ENCODE measurements at regions not wholly inside any gene's neighbourhood (a gene's known extent, or its start where the extent isn't known, plus 50 kb on each side); places are given as distances from the start of the nearest gene placed in this dataset.

DNA sequence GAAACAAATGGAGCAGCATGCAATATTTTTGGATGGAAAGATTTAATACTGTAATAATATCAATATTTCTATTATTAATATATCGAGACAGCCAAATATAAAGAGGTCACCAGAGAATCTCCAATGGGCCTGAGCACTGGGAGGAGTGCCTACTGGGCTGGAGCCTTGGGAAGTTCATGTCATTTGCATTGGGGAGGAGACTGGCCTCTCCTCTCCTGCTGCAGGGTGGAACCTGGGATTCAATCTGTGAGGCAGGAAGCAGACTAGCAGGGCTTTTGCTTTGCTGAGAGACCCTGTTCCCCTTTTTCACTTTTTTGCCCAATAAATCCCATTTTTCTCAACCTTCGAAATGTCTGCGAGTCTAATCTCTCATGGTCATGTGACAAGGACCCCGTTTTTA is 390.6 kb upstream of the CYRIA start:
- DNase-seq (no peak), ATAC-seq (ENCODE audit: low FRiP score) (no peak)
- H3K9me3 ChIP-seq (ENCODE audit: control insufficient read depth, low read length) = peaks cover 2% of the 10 kb centered on the region
- H3K4me3 ChIP-seq (ENCODE audit: low read length in 2 of 2) = no peak overlapping the region
- intact Hi-C loops (cut with DNase I) = no loop called here
- no peak overlapping the region for H3K27ac ChIP-seq (ENCODE audit: low read depth in 1 of 2, low read length in 2 of 2)
- H3K4me1 ChIP-seq (ENCODE audit: control insufficient read depth in 1 of 2, insufficient read depth in 2 of 2, low read length in 2 of 2) = no peaks in the 10 kb centered on the region
- no peaks in the 10 kb centered on the region for H3K36me3 ChIP-seq (ENCODE audit: control insufficient read depth in 1 of 2, insufficient read depth in 2 of 2, low read length in 1 of 2)
- H3K27me3 ChIP-seq (ENCODE audit: control insufficient read depth in 1 of 2, insufficient read depth in 2 of 2, low read length in 1 of 2) = peaks cover 0 to 2% of the 10 kb centered on the region in 2 donors
- WGBS, 2 donors = 71 to 75% methylated on average over 4 of the region's 4 CpGs

- Histone ChIP-seq H3K27ac (ENCODE audit: low read depth in 1 of 2, low read length in 2 of 2) (no peak overlapping the region), H3K4me3 (ENCODE audit: low read length in 2 of 2) (no peak overlapping the region), H3K36me3 (ENCODE audit: control insufficient read depth in 1 of 2, insufficient read depth in 2 of 2, low read length in 1 of 2) (no peaks in the 10 kb centered on the region), H3K4me1 (ENCODE audit: control insufficient read depth in 1 of 2, insufficient read depth in 2 of 2, low read length in 2 of 2) (no peaks in the 10 kb centered on the region), H3K9me3 (ENCODE audit: control insufficient read depth, low read length) (peaks cover 2% of the 10 kb centered on the region), H3K27me3 (ENCODE audit: control insufficient read depth in 1 of 2, insufficient read depth in 2 of 2, low read length in 1 of 2) (no peaks in the 10 kb centered on the region)
- intact Hi-C loops (cut with DNase I) = no loop called here
- no peak for DNase-seq
- WGBS, 2 donors = 93 to 96% methylated on average over 5 of the region's 5 CpGs
- no peak for ATAC-seq (ENCODE audit: low FRiP score)
Measured at GRCh38 chr2:17052001-17052400, 386.4 kb upstream of the CYRIA start.

GRCh38 chr2:17051538-17051937 is 385.9 kb upstream of the CYRIA start:
- Histone ChIP-seq H3K4me1 (ENCODE audit: control insufficient read depth in 1 of 2, insufficient read depth in 2 of 2, low read length in 2 of 2) (no peaks in the 10 kb centered on the region), H3K36me3 (ENCODE audit: control insufficient read depth in 1 of 2, insufficient read depth in 2 of 2, low read length in 1 of 2) (no peaks in the 10 kb centered on the region), H3K4me3 (ENCODE audit: low read length in 2 of 2) (no peak overlapping the region), H3K27ac (ENCODE audit: low read depth in 1 of 2, low read length in 2 of 2) (no peak overlapping the region), H3K27me3 (ENCODE audit: control insufficient read depth in 1 of 2, insufficient read depth in 2 of 2, low read length in 1 of 2) (no peaks in the 10 kb centered on the region), H3K9me3 (ENCODE audit: control insufficient read depth, low read length) (peaks cover 2% of the 10 kb centered on the region)
- intact Hi-C loops (cut with DNase I) = no loop called here
- ATAC-seq (ENCODE audit: low FRiP score) = no peak
- no peak for DNase-seq

DNA sequence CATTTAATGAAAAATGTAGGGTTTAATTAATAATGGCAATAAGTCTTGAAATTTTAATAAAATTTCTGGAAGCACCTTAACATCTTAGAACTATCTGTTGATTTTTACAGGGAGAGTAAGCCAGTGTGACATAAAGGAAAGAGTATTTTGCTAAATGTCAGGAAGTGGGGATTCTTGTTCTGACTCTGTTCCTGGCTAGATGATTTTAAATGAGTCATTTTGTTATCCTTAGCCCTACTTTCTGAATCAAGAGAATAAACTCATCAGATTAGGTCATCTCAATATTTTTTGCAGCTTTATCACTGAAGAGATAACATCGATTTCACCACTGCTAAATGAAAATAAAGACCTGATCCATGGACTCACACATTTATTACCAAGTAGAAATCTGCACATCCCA is 377.5 kb upstream of the CYRIA start:
- intact Hi-C loops (cut with DNase I) = no loop called here
- Histone ChIP-seq H3K9me3 (ENCODE audit: control insufficient read depth, low read length) (no peaks in the 10 kb centered on the region), H3K4me1 (ENCODE audit: control insufficient read depth in 1 of 2, insufficient read depth in 2 of 2, low read length in 2 of 2) (no peaks in the 10 kb centered on the region), H3K4me3 (ENCODE audit: low read length in 2 of 2) (no peak overlapping the region), H3K27me3 (ENCODE audit: control insufficient read depth in 1 of 2, insufficient read depth in 2 of 2, low read length in 1 of 2) (no peaks in the 10 kb centered on the region), H3K27ac (ENCODE audit: low read depth in 1 of 2, low read length in 2 of 2) (no peak overlapping the region), H3K36me3 (ENCODE audit: control insufficient read depth in 1 of 2, insufficient read depth in 2 of 2, low read length in 1 of 2) (no peaks in the 10 kb centered on the region)
- DNase-seq (no peak), ATAC-seq (ENCODE audit: low FRiP score) (peak; percentile 48)
- 52 to 67% methylated on average over 1 of the region's 1 CpG for WGBS, 2 donors

- intact Hi-C loops (cut with DNase I) = no loop called here
- no peaks in the 10 kb centered on the region for H3K36me3 ChIP-seq (ENCODE audit: control insufficient read depth in 1 of 2, insufficient read depth in 2 of 2, low read length in 1 of 2)
- no peak overlapping the region for H3K4me3 ChIP-seq (ENCODE audit: low read length in 2 of 2)
- H3K27ac ChIP-seq (ENCODE audit: low read depth in 1 of 2, low read length in 2 of 2) = no peak overlapping the region
- 80 to 82% methylated on average over 5 of the region's 5 CpGs for WGBS, 2 donors
- no peaks in the 10 kb centered on the region for H3K27me3 ChIP-seq (ENCODE audit: control insufficient read depth in 1 of 2, insufficient read depth in 2 of 2, low read length in 1 of 2)
- no peak for DNase-seq
- ATAC-seq (ENCODE audit: low FRiP score) = no peak
- H3K4me1 ChIP-seq (ENCODE audit: control insufficient read depth in 1 of 2, insufficient read depth in 2 of 2, low read length in 2 of 2) = no peaks in the 10 kb centered on the region
- H3K9me3 ChIP-seq (ENCODE audit: control insufficient read depth, low read length) = no peaks in the 10 kb centered on the region
Measured at GRCh38 chr2:17036361-17036760, 370.7 kb upstream of the CYRIA start.

DNA sequence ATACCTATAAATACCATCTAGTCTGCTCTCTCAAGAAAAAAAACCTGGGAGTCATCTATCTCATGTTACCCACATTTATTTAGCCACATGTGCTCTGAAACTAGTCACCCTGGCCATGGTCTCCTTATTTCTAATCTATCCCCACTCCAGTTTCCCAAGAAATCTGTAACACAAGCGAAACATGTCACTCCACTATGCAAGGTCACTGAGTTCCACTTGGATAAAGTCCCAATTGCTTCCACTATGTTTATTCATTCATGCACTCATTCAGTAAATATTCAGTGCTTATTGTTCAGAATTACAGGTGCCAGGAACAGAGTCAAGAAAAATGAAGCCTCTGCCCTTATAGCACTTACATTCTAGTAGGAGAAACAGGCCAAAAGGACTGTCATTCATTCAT is 369.4 kb upstream of the CYRIA start:
- no peak overlapping the region for H3K4me3 ChIP-seq (ENCODE audit: low read length in 2 of 2)
- no peak overlapping the region for H3K27ac ChIP-seq (ENCODE audit: low read depth in 1 of 2, low read length in 2 of 2)
- ATAC-seq (ENCODE audit: low FRiP score) = no peak
- H3K36me3 ChIP-seq (ENCODE audit: control insufficient read depth in 1 of 2, insufficient read depth in 2 of 2, low read length in 1 of 2) = no peaks in the 10 kb centered on the region
- no peaks in the 10 kb centered on the region for H3K27me3 ChIP-seq (ENCODE audit: control insufficient read depth in 1 of 2, insufficient read depth in 2 of 2, low read length in 1 of 2)
- H3K9me3 ChIP-seq (ENCODE audit: control insufficient read depth, low read length) = no peaks in the 10 kb centered on the region
- WGBS, 2 donors = 43 to 65% methylated on average over 1 of the region's 1 CpG
- intact Hi-C loops (cut with DNase I) = no loop called here
- no peak for DNase-seq
- H3K4me1 ChIP-seq (ENCODE audit: control insufficient read depth in 1 of 2, insufficient read depth in 2 of 2, low read length in 2 of 2) = no peaks in the 10 kb centered on the region

DNA sequence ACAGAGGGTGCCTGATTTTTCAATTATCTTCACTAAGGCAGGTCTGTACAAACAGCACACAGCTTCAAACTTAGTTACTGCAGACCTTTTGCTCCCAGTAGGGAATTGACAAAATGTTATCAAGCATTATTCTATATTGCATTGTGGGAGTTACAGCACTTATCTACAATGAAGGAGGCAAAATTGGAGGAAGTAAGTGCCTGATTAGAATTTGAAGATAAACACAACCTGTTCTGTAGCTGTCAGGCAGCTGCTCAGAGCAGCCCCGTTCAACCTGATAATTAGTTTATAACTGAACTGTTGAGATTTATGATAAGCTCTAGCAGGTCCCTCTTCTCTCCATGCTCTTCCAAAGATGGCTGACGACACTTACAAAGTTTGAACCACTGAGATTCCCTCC is 364.4 kb upstream of the CYRIA start:
- no peak overlapping the region for H3K27ac ChIP-seq (ENCODE audit: low read depth in 1 of 2, low read length in 2 of 2)
- 50 to 55% methylated on average over 2 of the region's 2 CpGs for WGBS, 2 donors
- no peaks in the 10 kb centered on the region for H3K27me3 ChIP-seq (ENCODE audit: control insufficient read depth in 1 of 2, insufficient read depth in 2 of 2, low read length in 1 of 2)
- H3K9me3 ChIP-seq (ENCODE audit: control insufficient read depth, low read length) = no peaks in the 10 kb centered on the region
- H3K4me1 ChIP-seq (ENCODE audit: control insufficient read depth in 1 of 2, insufficient read depth in 2 of 2, low read length in 2 of 2) = no peaks in the 10 kb centered on the region
- H3K36me3 ChIP-seq (ENCODE audit: control insufficient read depth in 1 of 2, insufficient read depth in 2 of 2, low read length in 1 of 2) = no peaks in the 10 kb centered on the region
- DNase-seq (no peak), ATAC-seq (ENCODE audit: low FRiP score) (no peak)
- H3K4me3 ChIP-seq (ENCODE audit: low read length in 2 of 2) = no peak overlapping the region
- intact Hi-C loops (cut with DNase I) = no loop called here

GRCh38 chr2:17012297-17012696 is 346.7 kb upstream of the CYRIA start:
- WGBS, 2 donors = 33 to 35% methylated on average over 3 of the region's 3 CpGs
- Histone ChIP-seq H3K4me1 (ENCODE audit: control insufficient read depth in 1 of 2, insufficient read depth in 2 of 2, low read length in 2 of 2) (no peaks in the 10 kb centered on the region), H3K4me3 (ENCODE audit: low read length in 2 of 2) (no peak overlapping the region), H3K9me3 (ENCODE audit: control insufficient read depth, low read length) (no peaks in the 10 kb centered on the region), H3K27me3 (ENCODE audit: control insufficient read depth in 1 of 2, insufficient read depth in 2 of 2, low read length in 1 of 2) (no peaks in the 10 kb centered on the region), H3K36me3 (ENCODE audit: control insufficient read depth in 1 of 2, insufficient read depth in 2 of 2, low read length in 1 of 2) (no peaks in the 10 kb centered on the region), H3K27ac (ENCODE audit: low read depth in 1 of 2, low read length in 2 of 2) (no peak overlapping the region)
- DNase-seq (no peak), ATAC-seq (ENCODE audit: low FRiP score) (no peak)
- intact Hi-C loops (cut with DNase I) = no loop called here

DNA sequence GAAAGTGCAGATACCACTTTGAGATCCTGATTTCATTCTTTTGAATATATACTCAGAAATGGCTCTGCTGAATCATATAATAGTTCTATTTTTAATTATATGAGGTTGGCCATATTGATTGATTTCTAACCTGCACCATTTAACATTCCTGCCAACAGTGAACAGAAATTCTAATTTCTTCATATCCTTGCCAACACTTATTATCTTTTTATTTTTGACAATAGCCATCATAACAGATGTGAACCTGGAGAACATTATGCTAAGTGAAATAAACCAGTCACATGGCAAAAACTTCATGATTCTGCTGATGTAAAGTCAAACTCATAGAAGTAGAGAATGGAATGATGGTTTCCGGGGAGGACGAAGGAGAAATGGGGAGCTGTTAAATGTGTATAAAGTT is 344.5 kb upstream of the CYRIA start:
- ATAC-seq (ENCODE audit: low FRiP score) (no peak), DNase-seq (no peak)
- Histone ChIP-seq H3K27ac (ENCODE audit: low read depth in 1 of 2, low read length in 2 of 2) (no peak overlapping the region), H3K4me1 (ENCODE audit: control insufficient read depth in 1 of 2, insufficient read depth in 2 of 2, low read length in 2 of 2) (no peaks in the 10 kb centered on the region), H3K27me3 (ENCODE audit: control insufficient read depth in 1 of 2, insufficient read depth in 2 of 2, low read length in 1 of 2) (no peaks in the 10 kb centered on the region), H3K36me3 (ENCODE audit: control insufficient read depth in 1 of 2, insufficient read depth in 2 of 2, low read length in 1 of 2) (no peaks in the 10 kb centered on the region), H3K4me3 (ENCODE audit: low read length in 2 of 2) (no peak overlapping the region), H3K9me3 (ENCODE audit: control insufficient read depth, low read length) (no peaks in the 10 kb centered on the region)
- 76 to 86% methylated on average over 2 of the region's 2 CpGs for WGBS, 2 donors
- intact Hi-C loops (cut with DNase I) = no loop called here

DNA sequence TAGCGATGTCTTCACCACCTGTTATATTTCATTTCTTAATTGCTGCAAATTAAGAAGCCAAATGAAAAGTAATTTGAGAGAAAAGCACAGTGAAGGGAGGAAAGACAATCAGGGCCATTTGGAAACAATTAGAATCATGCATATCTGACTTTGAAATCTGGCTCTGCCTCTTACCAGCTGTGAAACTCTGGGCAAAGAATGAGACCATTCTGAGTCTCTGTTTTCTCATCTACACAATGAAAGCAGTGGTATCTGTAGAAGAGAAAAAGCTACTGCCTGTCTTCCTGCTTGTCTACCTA is 334.5 kb upstream of the CYRIA start:
- H3K9me3 ChIP-seq (ENCODE audit: control insufficient read depth, low read length) = no peaks in the 10 kb centered on the region
- intact Hi-C loops (cut with DNase I) = no loop called here
- WGBS, 2 donors = 73 to 83% methylated on average over 1 of the region's 1 CpG
- DNase-seq (no peak), ATAC-seq (ENCODE audit: low FRiP score) (no peak)
- H3K36me3 ChIP-seq (ENCODE audit: control insufficient read depth in 1 of 2, insufficient read depth in 2 of 2, low read length in 1 of 2) = no peaks in the 10 kb centered on the region
- H3K4me3 ChIP-seq (ENCODE audit: low read length in 2 of 2) = no peak overlapping the region
- H3K4me1 ChIP-seq (ENCODE audit: control insufficient read depth in 1 of 2, insufficient read depth in 2 of 2, low read length in 2 of 2) = no peaks in the 10 kb centered on the region
- no peaks in the 10 kb centered on the region for H3K27me3 ChIP-seq (ENCODE audit: control insufficient read depth in 1 of 2, insufficient read depth in 2 of 2, low read length in 1 of 2)
- no peak overlapping the region for H3K27ac ChIP-seq (ENCODE audit: low read depth in 1 of 2, low read length in 2 of 2)

Measured in aorta (tissue), 5 donors.